ENCODE measurements at regions not wholly inside any gene's neighbourhood (a gene's known extent, or its start where the extent isn't known, plus 50 kb on each side); places are given as distances from the start of the nearest gene placed in this dataset.

GRCh38 chr2:104766683-104767082 lies 87.2 kb upstream of the POU3F3 start:
- intact Hi-C loops (cut with DNase I), result no loop called here
- peak in 1 of 10 donors; percentile 79 for DNase-seq

- intact Hi-C loops (cut with DNase I), result no loop called here
- no peak for DNase-seq
Measured at GRCh38 chr2:104768694-104769093, 85.2 kb upstream of the POU3F3 start.

DNA sequence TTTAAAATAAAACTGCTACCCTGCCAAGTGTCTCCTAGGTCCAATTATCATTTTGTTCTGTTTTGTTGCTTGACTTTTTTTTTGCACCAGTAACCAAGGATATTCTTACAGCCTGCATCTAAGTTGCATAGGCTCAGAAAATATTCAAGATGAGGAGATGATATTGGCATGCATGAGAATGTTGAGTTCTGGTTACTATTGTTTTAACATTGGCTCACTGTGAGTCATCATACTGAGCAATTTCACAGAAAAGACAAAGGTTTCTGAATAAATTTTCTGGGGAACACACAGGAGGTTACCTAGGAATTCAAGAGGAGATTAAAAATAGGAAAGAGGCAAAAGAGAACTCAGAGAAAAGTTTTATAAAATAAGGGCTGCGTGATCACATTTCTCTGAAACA lies 84.8 kb upstream of the POU3F3 start:
- intact Hi-C loops (cut with DNase I), result no loop called here

GRCh38 chr2:104772996-104773395 lies 80.9 kb upstream of the POU3F3 start:
- DNase-seq, result no peak
- intact Hi-C loops (cut with DNase I), result no loop called here

More for the DNA sequence above, 84.8 kb upstream of the POU3F3 start:
- DNase-seq, result no peak

- intact Hi-C loops (cut with DNase I), result no loop called here
- DNase-seq, result no peak
Measured at GRCh38 chr2:104774631-104775030, 79.3 kb upstream of the POU3F3 start.

DNA sequence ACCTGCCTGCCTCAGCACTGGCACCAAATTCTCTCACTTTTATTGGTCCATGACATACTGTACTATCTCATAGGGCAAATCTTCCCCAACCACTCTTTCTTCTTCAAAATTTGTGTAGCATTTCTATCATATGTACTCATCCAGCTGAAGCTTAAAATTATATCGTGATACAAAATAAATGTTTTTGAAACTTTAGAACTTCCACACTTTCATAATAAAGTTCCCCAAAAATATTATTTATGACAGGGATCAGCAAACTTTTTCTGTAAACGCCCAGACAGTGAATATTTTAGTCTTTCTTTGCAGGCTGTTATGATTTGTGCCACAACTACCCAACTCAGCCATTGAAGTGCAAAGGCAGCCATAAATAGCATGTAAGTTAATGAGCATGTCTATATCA lies 76.2 kb upstream of the POU3F3 start:
- DNase-seq, result no peak
- intact Hi-C loops (cut with DNase I), result no loop called here

DNA sequence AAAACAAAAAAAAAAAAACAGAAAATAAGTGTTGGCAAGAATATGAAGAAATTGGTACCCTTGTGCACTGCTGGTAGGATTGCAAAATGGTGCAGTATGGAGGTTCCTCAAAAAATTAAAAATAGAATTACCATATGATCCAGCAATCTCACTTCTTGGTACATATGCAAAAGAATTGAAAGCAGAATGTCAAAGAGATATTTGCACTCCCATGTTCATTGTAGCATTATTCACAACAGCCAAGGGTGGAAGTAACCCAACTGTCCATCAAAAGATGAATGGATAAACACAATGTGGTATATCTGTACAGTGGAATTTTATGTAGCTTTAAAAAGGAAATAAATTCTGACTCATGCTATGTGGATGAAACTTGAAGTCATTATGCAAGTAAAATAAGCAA lies 72.8 kb upstream of the POU3F3 start:
- DNase-seq, result no peak
- intact Hi-C loops (cut with DNase I), result no loop called here

DNA sequence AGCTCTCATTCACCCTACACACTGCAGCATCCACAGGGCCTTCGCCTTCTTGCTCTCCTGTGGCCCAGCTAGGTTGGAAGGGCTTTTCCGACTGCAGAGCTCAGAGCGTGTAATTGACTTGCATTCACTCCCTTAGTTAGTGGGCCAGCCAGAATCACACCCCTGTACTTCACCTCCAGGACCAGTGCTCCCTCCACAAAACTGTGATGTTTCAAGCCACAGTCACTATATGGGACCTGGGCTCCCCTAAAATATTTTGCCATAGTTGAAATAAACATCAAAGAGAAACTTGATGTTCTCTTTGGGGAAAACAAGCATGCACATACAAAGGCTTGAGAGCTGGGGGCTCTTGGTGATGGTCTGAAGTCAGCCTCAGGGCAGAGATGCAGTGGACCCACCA lies 69.7 kb upstream of the POU3F3 start:
- intact Hi-C loops (cut with DNase I), result no loop called here
- DNase-seq, result no peak

DNA sequence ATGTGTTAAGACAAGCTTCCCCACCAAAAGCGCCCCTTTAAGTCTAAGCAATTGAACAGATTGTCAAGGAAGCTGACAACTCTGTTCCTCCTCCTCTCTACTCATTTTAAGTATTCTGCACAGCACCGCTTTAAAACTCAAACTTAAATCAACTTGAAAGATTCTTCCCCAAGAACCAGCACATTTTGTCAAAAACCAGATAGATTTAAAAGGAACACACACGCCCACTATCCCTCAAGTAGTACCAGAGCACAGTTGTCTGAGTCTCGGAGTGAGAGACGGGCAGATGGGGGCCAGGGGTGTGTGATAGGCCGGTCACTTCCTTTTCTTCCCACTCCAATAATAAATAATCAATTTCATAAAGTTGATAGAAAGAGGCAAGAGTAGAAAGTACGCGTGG lies 67.7 kb upstream of the POU3F3 start:
- intact Hi-C loops (cut with DNase I), result no loop called here
- DNase-seq, result no peak

GRCh38 chr2:104786821-104787220 lies 67.1 kb upstream of the POU3F3 start:
- no peak for DNase-seq
- intact Hi-C loops (cut with DNase I), result no loop called here

- DNase-seq, result no peak
- intact Hi-C loops (cut with DNase I), result no loop called here
Measured at GRCh38 chr2:104787298-104788065, 66.4 kb upstream of the POU3F3 start.

GRCh38 chr2:104788742-104789455 lies 65.0 kb upstream of the POU3F3 start:
- intact Hi-C loops (cut with DNase I), result no loop called here
- no peak for DNase-seq

- intact Hi-C loops (cut with DNase I), result no loop called here
- peak in 2 of 10 donors; percentile 13 to 77 for DNase-seq
Measured at GRCh38 chr2:104790100-104790811, 63.7 kb upstream of the POU3F3 start.

- DNase-seq, result no peak
- intact Hi-C loops (cut with DNase I), result no loop called here
Measured at GRCh38 chr2:104790901-104791495, 62.9 kb upstream of the POU3F3 start.

- intact Hi-C loops (cut with DNase I), result no loop called here
- DNase-seq, result no peak
Measured at GRCh38 chr2:104793966-104794365, 59.9 kb upstream of the POU3F3 start.

- no peak for DNase-seq
- intact Hi-C loops (cut with DNase I), result no loop called here
Measured at GRCh38 chr2:104794441-104794840, 59.5 kb upstream of the POU3F3 start.
